HepG2 (cell line): ENCODE measurements at regions not wholly inside any gene's neighbourhood (a gene's known extent, or its start where the extent isn't known, plus 50 kb on each side); places are given as distances from the start of the nearest gene placed in this dataset.

Experiments
- ATAC-seq: fragments of 200-7000 bp; cut with Tn5 transposase; 3 replicates; pipeline ENCODE4 v1.9.1; 2020; ENCODE audit warnings: mild to moderate bottlenecking, moderate library complexity
- BruUV-seq: library from RNA; stranded (reverse); fragments of 400-500 nt; replicated peaks from 2 replicates; lab custom pipeline; 2021; lab: Mats Ljungman, UMichigan
- CTCF ChIA-PET: fragments of 300-600 bp; formaldehyde crosslinking; extraction: SDS; loops from one replicate; lab custom pipeline; 2021; ENCODE audit warnings: low total read pairs, inconsistent platforms, low intra/inter-chr PET ratio; lab: Yijun Ruan, JAX
- POLR2A ChIA-PET: fragments of 350-600 bp; sonication (Branson Sonifier 250); formaldehyde crosslinking; loops from one replicate; lab custom pipeline; 2020; ENCODE audit warnings: antibody characterized with exemption, inconsistent platforms; lab: Yijun Ruan, JAX
- DNase-seq: peaks from one replicate; pipeline ENCODE4 v3.0.0-alpha.2; 2015; ENCODE audit warnings: low spot score
- FAIRE-seq: peaks from 3 replicates; lab custom pipeline; 2011; peaks lifted over from hg19 to GRCh38; lab: Jason Lieb, UNC
- H2AFZ ChIP-seq: one replicate; pipeline ENCODE4 v1.6.1; 2011; ENCODE audit warnings: low read length, inconsistent platforms
- H3K27ac ChIP-seq: fragments of 300-600 bp; 3 replicates; pipeline ENCODE4 v1.8.0; 2011; ENCODE audit warnings: mixed run types, mild to moderate bottlenecking, mixed read lengths, low read length, inconsistent platforms; ENCODE audit not compliant: insufficient read depth; ENCODE audit errors: extremely low read length
- H3K27me3 ChIP-seq, 2 experiments: fragments of 200-600 bp in 1 of 2; 2 replicates in 1 of 2; 3 replicates in 1 of 2; pipeline versions ENCODE4 v1.6.0 to v1.8.0; 2011; ENCODE audit warnings: low read length in 2 of 2, mild to moderate bottlenecking in 2 of 2, moderate library complexity in 2 of 2, inconsistent platforms in 1 of 2; ENCODE audit not compliant: insufficient read depth in 2 of 2, control insufficient read depth in 1 of 2
- H3K36me3 ChIP-seq, 2 experiments: fragments of 200-600 bp in 1 of 2; replicated peaks in 1 of 2; 2 replicates in 1 of 2; 3 replicates in 1 of 2; pipeline versions ENCODE4 v1.5.1 to v1.8.0; 2011; ENCODE audit warnings: low read length in 2 of 2, inconsistent platforms in 1 of 2; ENCODE audit not compliant: insufficient read depth in 2 of 2, control insufficient read depth in 1 of 2
- H3K4me1 ChIP-seq: 2 replicates; pipeline ENCODE4 v1.5.1; 2012; ENCODE audit warnings: low read length, inconsistent platforms; ENCODE audit not compliant: insufficient read depth
- H3K4me2 ChIP-seq: 2 replicates; pipeline ENCODE4 v1.6.0; 2011; ENCODE audit warnings: low read depth, low read length, inconsistent platforms
- H3K4me3 ChIP-seq, 3 experiments: fragments of 200-600 bp in 1 of 3; sonication (generic), shearing (Covaris generic) in 1 of 3; replicated peaks in 1 of 3; 2 replicates each; pipeline ENCODE4 v1.5.1; 2011 to 2016; ENCODE audit warnings: low read length in 3 of 3, inconsistent platforms in 2 of 3, low read depth in 2 of 3, mild to moderate bottlenecking in 2 of 3, control low read depth in 1 of 3, mixed read lengths in 1 of 3; ENCODE audit not compliant: insufficient read depth in 1 of 3
- H3K79me2 ChIP-seq: one replicate; pipeline ENCODE4 v1.6.1; 2011; ENCODE audit warnings: low read length, inconsistent platforms; ENCODE audit not compliant: insufficient read depth
- H3K9ac ChIP-seq: 2 replicates; pipeline ENCODE4 v1.6.0; 2011; ENCODE audit warnings: mild to moderate bottlenecking, low read depth, low read length, inconsistent platforms; ENCODE audit not compliant: insufficient read depth
- H3K9me3 ChIP-seq: 2 replicates; pipeline ENCODE4 v1.5.1; 2012; ENCODE audit warnings: mild to moderate bottlenecking, low read length
- H4K20me1 ChIP-seq: 2 replicates; pipeline ENCODE4 v1.6.0; 2011; ENCODE audit warnings: inconsistent platforms, mild to moderate bottlenecking, low read length, moderate library complexity; ENCODE audit not compliant: insufficient read depth
- ATF7 ChIP-seq, 2 experiments: fragments of 450-650 bp in 1 of 2; sonication (generic) in 1 of 2; formaldehyde crosslinking in 1 of 2; IDR thresholded peaks; 2 replicates each; pipeline versions ENCODE4 v1.4.0 to v1.6.1; 2016 to 2020; ENCODE audit warnings: antibody characterized with exemption in 1 of 2, mild to moderate bottlenecking in 1 of 2, missing genetic modification reagents in 1 of 2
- CENPT ChIP-seq: sonication (generic); formaldehyde crosslinking; IDR thresholded peaks from 2 replicates; pipeline ENCODE4 v1.8.0; 2022; ENCODE audit warnings: low read depth, mild to moderate bottlenecking, moderate library complexity, missing genetic modification reagents
- DNMT1 ChIP-seq: sonication (generic); formaldehyde crosslinking; IDR thresholded peaks from 2 replicates; pipeline ENCODE4 v1.5.1; 2020; ENCODE audit warnings: mild to moderate bottlenecking, missing genetic modification reagents
- GABPA ChIP-seq, 2 experiments: IDR thresholded peaks; 2 replicates each; pipeline ENCODE4 v1.6.1; 2011 to 2016; ENCODE audit warnings: low read depth in 2 of 2, low read length in 1 of 2, missing biosample characterization in 1 of 2, missing genetic modification characterization in 1 of 2
- MAFF ChIP-seq: IDR thresholded peaks from 2 replicates; pipeline ENCODE4 v1.6.1; 2011; ENCODE audit warnings: low read depth, low read length, improper control_type of control experiment
- NAIF1 ChIP-seq: sonication (generic); formaldehyde crosslinking; IDR thresholded peaks from 2 replicates; pipeline ENCODE4 v1.5.0; 2020; ENCODE audit warnings: mild to moderate bottlenecking, missing genetic modification reagents, borderline replicate concordance
- PRPF4 ChIP-seq: fragments of 200-400 bp; formaldehyde crosslinking; IDR thresholded peaks from 2 replicates; pipeline ENCODE4 v1.6.1; 2016; ENCODE audit warnings: low read length, low read depth; ENCODE audit not compliant: poor library complexity, severe bottlenecking
- SMYD3 ChIP-seq: sonication (generic); formaldehyde crosslinking; IDR thresholded peaks from 2 replicates; pipeline ENCODE4 v1.8.1; 2023; ENCODE audit warnings: mild to moderate bottlenecking, missing genetic modification reagents
- TOPORS ChIP-seq: sonication (generic); formaldehyde crosslinking; IDR thresholded peaks from 2 replicates; pipeline ENCODE4 v1.8.0; 2023; ENCODE audit warnings: mild to moderate bottlenecking, missing genetic modification reagents
- ZNF3 ChIP-seq: IDR thresholded peaks from 2 replicates; pipeline ENCODE4 v1.7.0; 2017; ENCODE audit warnings: inconsistent platforms
- ZNF337 ChIP-seq: sonication (generic); formaldehyde crosslinking; IDR thresholded peaks from 2 replicates; pipeline ENCODE4 v1.5.1; 2020; ENCODE audit warnings: missing genetic modification reagents, low read depth, mild to moderate bottlenecking, borderline replicate concordance
- ZNF367 ChIP-seq: sonication (generic); formaldehyde crosslinking; IDR thresholded peaks from 2 replicates; pipeline ENCODE4 v1.4.0; 2020; ENCODE audit warnings: missing genetic modification reagents, borderline replicate concordance
- ZNF614 ChIP-seq: IDR thresholded peaks from 2 replicates; pipeline ENCODE4 v1.6.1; 2018; ENCODE audit warnings: missing biosample characterization, missing genetic modification reagents, inconsistent platforms, borderline replicate concordance
- ZNF660 ChIP-seq: sonication (generic); formaldehyde crosslinking; IDR thresholded peaks from 2 replicates; pipeline ENCODE4 v1.5.1; 2020; ENCODE audit warnings: mild to moderate bottlenecking, low read depth, missing genetic modification reagents, borderline replicate concordance
- ZNF792 ChIP-seq: IDR thresholded peaks from 2 replicates; pipeline ENCODE4 v1.6.1; 2016
- WGBS: methylation state at CpG from one replicate; pipeline ENCODE4 v1.1.6; 2017; ENCODE audit warnings: low lambda C conversion rate; 5-methylcytosine and 5-hydroxymethylcytosine counted together
- in situ Hi-C: cut with HindIII; loops from 2 replicates; pipeline ENCODE4 v1.10.0; 2017; ENCODE audit warnings: low pct_unique_long_range_greater_than_20kb; ENCODE audit not compliant: extremely low pct_ligation_motif_present
- intact Hi-C: fragments of 100-400 bp; cut with micrococcal nuclease; formaldehyde crosslinking; loops from one replicate; pipeline ENCODE4 v1.10.0; 2022; ENCODE audit not compliant: unreplicated experiment
- TF ChIP-seq, protein P1 (sequence below): sonication (generic); formaldehyde crosslinking; IDR thresholded peaks from 2 replicates; pipeline ENCODE4 v1.8.1; 2022; ENCODE audit warnings: mild to moderate bottlenecking, missing genetic modification reagents
- TF ChIP-seq, protein P2 (sequence below): sonication (generic); formaldehyde crosslinking; conservative IDR thresholded peaks from 2 replicates; pipeline ENCODE4 v1.4.0; 2020; ENCODE audit warnings: missing genetic modification reagents
- TF ChIP-seq, protein P3 (sequence below): sonication (generic); formaldehyde crosslinking; IDR thresholded peaks from 2 replicates; pipeline ENCODE4 v1.9.0; 2021; ENCODE audit warnings: missing genetic modification reagents, borderline replicate concordance

DNA sequence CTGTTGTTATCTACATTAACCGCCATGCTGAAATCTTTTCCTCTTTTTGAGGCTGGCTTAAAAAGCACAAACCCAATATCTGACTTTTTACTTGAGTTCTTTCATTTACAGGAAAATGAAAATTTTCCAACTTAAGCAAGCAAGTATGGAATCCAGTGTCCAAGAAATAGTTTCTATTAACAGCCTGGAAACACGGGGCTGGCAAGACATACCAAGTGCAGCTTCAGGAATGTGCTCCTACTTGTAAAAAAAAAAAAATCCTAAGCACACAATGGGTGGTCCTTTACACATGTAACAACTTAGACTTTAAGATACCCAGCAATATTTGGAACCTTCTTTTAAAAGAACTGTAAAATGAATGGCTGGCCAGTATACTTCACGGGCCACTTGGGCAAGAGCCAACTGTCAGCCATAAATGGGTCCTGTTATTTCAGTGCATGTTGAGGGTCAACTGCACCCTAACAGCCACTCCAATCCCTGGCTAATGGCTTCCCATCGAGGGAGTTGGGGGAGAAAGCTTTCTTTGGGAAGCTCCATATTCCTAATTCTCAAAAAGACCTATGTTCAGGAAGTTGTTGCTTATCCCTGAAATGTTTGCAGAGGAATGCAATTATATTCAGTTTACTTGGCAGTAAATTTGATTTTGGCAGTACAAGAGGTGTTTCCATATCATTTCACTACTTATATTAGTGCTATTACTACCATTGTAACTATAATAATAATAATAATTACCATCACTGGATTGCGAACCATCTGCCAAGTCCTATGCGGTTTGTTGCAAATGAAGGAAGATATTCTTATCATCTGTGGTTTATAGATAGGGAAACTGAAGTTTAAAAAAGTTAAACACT is 236.4 kb upstream of the TMEM72 start:
- H2AFZ ChIP-seq = no peak overlapping the region
- no peaks in the 10 kb centered on the region for H3K36me3 ChIP-seq
- no peaks in the 10 kb centered on the region for H3K79me2 ChIP-seq
- CTCF ChIA-PET = no interaction called here
- ATAC-seq (no peak), DNase-seq (no peak), FAIRE-seq (no peak)
- in situ Hi-C loops (no loop called here), intact Hi-C loops (no loop called here)
- no peaks in the 10 kb centered on the region for H3K27me3 ChIP-seq
- WGBS = 47% methylated on average over 6 of the region's 6 CpGs
- no peaks in the 10 kb centered on the region for H3K9me3 ChIP-seq
- H4K20me1 ChIP-seq = no peaks in the 10 kb centered on the region
- H3K9ac ChIP-seq = no peak overlapping the region
- no peak overlapping the region for H3K4me3 ChIP-seq
- H3K27ac ChIP-seq = no peak overlapping the region
- POLR2A ChIA-PET = no interaction called here
- H3K4me1 ChIP-seq = no peaks in the 10 kb centered on the region
- no peak overlapping the region for H3K4me2 ChIP-seq
- no TSS peak for BruUV-seq
- TF ChIP-seq GABPA (IDR thresholded peaks at IDR 0.05; ENCODE audit: low read depth, low read length) (no peak), GABPA (CRISPR knock-in tag; IDR thresholded peaks at IDR 0.05; ENCODE audit: low read depth) (no peak), DNMT1 (CRISPR knock-in tag) (no peak), PRPF4 (no peak), CENPT (CRISPR knock-in tag) (no peak), ZNF337 (CRISPR knock-in tag) (no peak), SMYD3 (CRISPR knock-in tag) (no peak), ZNF614 (no peak), ZNF3 (CRISPR knock-in tag) (no peak), ATF7 (IDR thresholded peaks at IDR 0.05) (no peak), ATF7 (CRISPR knock-in tag; IDR thresholded peaks at IDR 0.05) (no peak), ZNF792 (CRISPR knock-in tag) (no peak), TOPORS (CRISPR knock-in tag) (no peak), MAFF (no peak), ZNF367 (no peak), NAIF1 (CRISPR knock-in tag) (no peak), ZNF660 (CRISPR knock-in tag) (no peak)
- TF ChIP-seq, protein P1, sequence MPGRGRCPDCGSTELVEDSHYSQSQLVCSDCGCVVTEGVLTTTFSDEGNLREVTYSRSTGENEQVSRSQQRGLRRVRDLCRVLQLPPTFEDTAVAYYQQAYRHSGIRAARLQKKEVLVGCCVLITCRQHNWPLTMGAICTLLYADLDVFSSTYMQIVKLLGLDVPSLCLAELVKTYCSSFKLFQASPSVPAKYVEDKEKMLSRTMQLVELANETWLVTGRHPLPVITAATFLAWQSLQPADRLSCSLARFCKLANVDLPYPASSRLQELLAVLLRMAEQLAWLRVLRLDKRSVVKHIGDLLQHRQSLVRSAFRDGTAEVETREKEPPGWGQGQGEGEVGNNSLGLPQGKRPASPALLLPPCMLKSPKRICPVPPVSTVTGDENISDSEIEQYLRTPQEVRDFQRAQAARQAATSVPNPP (CRISPR knock-in tag) = no peak
- TF ChIP-seq, protein P2, sequence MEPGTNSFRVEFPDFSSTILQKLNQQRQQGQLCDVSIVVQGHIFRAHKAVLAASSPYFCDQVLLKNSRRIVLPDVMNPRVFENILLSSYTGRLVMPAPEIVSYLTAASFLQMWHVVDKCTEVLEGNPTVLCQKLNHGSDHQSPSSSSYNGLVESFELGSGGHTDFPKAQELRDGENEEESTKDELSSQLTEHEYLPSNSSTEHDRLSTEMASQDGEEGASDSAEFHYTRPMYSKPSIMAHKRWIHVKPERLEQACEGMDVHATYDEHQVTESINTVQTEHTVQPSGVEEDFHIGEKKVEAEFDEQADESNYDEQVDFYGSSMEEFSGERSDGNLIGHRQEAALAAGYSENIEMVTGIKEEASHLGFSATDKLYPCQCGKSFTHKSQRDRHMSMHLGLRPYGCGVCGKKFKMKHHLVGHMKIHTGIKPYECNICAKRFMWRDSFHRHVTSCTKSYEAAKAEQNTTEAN (CRISPR knock-in tag) = no peak
- TF ChIP-seq, protein P3, sequence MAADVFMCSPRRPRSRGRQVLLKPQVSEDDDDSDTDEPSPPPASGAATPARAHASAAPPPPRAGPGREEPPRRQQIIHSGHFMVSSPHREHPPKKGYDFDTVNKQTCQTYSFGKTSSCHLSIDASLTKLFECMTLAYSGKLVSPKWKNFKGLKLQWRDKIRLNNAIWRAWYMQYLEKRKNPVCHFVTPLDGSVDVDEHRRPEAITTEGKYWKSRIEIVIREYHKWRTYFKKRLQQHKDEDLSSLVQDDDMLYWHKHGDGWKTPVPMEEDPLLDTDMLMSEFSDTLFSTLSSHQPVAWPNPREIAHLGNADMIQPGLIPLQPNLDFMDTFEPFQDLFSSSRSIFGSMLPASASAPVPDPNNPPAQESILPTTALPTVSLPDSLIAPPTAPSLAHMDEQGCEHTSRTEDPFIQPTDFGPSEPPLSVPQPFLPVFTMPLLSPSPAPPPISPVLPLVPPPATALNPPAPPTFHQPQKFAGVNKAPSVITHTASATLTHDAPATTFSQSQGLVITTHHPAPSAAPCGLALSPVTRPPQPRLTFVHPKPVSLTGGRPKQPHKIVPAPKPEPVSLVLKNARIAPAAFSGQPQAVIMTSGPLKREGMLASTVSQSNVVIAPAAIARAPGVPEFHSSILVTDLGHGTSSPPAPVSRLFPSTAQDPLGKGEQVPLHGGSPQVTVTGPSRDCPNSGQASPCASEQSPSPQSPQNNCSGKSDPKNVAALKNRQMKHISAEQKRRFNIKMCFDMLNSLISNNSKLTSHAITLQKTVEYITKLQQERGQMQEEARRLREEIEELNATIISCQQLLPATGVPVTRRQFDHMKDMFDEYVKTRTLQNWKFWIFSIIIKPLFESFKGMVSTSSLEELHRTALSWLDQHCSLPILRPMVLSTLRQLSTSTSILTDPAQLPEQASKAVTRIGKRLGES = no peak
